HG02938 (cell line): ENCODE measurements at regions not wholly inside any gene's neighbourhood (a gene's known extent, or its start where the extent isn't known, plus 50 kb on each side); places are given as distances from the start of the nearest gene placed in this dataset.

Experiments used
- ATAC-seq: cut with Tn5 transposase; IDR thresholded peaks from one replicate; pipeline ENCODE4 v1.9.1; 2021; ENCODE audit warnings: mild to moderate bottlenecking, moderate library complexity; ENCODE audit not compliant: unreplicated experiment

DNA sequence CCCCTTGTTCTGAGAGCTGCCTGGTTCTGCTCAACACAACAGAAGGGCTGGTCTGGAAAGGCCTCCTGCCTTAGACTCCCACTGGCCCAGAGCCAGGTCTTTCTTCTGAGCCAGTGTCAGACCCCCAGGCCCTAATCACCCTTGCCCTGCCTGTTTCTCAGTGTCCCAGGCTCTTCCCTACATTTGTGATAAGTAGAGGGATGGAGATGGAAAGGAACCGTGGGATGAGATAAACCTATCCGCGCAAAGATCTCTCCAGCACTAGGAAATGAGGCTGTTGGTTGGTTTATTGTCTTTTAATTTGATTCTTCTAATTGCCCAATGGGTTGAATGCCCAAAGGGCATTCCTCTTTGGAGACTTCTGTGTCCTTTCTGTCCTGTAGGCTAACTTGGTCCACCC is 470.0 kb downstream of the TSHZ3 start:
- no peak for ATAC-seq

- ATAC-seq = no peak
These were observed 470.7 kb downstream of the TSHZ3 start for GRCh38 chr19:30878495-30878894.

DNA sequence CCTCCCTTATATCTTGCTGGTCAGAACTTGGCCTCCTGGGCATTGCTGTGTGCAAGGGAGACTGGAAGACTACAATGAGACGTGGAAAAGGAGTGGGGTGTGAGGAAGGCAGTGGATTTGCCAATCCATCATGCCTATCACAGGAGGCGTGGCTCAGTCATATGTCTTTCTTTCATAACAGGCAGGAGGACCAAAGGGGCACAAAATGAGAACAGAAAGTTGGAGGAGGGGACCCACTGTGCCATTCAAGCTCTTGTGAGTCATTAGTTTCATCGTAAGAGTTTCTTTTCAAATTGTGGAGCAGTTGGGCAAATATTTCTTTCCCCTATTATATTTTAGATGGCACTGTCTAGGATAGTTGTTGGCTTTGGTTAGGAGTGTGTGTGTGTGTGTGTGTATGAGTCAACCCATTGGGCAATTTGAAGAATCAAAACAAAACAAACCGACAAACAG is 471.5 kb downstream of the TSHZ3 start:
- ATAC-seq = no peak

DNA sequence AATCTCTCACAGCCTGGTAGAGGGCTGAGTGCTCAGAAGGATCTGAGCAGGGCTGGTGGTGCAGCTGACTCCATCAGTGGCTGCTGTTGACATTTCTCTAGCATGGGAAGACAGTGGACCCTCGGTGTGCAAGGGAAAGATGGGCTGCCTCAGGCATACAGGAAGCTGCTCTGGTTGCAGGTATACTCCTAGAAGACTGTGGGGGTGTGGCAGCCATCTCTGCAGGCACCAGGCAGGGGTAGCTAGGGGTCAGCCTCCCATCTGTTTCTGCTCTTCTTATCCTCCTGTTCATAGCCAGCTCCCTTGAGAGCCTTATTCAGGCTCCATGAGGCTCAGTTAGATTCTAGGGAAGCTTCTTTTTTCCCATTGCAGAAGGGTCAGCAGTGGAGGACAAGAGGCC is 475.5 kb downstream of the TSHZ3 start:
- no peak for ATAC-seq

- ATAC-seq = no peak
These were observed 476.2 kb downstream of the TSHZ3 start for GRCh38 chr19:30873003-30873402.

GRCh38 chr19:30871979-30872378 is 477.3 kb downstream of the TSHZ3 start:
- no peak for ATAC-seq

DNA sequence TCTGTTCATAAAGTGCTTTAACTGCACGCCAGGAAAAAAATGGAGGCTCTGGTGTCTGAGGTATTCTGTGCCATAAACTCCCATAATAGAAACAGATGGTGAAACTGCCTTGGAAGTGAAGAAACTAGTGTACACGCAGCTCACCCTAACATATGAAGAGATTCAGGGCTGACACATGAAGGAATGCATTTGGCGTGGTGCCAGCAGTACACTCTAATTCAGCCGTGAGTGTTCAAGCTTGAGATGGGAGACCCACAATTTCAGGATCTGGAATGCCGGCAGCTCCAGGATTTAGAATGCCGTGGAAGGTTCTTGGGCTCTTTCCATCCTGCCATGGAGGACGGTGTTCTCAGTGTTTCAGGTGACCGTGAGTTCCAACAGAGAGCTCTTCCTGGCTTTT is 478.4 kb downstream of the TSHZ3 start:
- ATAC-seq = no peak

DNA sequence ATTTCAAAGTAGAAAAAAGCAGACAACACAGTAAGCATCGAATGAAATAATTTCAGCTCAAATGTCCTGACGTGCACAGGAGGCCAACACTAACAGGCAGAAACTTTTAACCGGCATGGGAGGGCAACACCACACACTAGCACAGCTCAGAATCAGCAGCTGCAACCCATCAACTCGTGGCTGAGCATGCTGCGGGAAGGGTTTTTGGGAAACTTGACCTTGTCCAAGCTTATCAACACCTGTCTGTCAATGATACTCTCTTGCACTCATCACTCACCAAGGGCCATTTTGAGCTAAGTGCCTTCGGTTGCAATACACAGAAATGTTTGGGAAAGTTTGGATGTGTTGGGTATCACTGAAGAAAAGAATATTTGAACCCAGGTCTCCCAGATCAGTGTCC is 483.7 kb downstream of the TSHZ3 start:
- no peak for ATAC-seq

DNA sequence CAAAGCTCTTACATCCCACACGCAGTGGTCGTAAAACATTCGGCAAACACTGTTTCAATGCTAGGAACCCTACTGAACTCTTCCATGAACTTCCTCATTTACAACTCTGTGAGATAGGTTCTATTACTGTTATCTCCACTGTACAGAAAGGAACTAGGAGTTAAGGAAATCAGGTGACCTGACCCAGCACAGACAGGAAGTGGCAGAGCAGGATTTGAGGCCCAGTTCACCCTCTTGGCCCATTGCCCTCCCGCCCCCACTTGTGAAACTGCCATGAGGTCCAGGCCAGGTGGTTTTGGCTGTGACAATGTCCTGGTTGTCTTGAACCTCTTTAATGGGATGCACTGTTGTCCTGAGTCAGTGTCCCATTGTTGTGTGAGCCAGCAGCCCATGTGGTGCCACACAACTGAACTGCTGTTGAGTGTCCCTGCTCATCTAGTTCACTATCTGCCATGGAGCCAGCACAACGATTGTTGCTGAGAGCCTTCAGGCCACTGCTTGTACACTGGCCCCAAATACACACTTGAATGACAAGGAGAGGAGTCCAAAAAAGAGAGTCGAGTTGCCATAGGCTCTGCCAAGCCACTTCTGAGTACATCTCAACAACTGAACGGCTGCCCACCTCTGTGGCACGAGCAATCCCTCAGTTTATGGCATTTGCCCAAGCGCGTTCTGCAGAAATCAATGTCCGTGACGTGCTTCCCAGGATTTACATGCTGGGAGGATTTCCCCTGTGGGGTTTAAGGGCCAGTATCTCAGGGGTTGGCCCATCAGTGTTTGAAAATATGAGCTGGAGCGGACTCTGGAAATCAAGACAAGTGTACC is 484.6 kb downstream of the TSHZ3 start:
- ATAC-seq = no peak

DNA sequence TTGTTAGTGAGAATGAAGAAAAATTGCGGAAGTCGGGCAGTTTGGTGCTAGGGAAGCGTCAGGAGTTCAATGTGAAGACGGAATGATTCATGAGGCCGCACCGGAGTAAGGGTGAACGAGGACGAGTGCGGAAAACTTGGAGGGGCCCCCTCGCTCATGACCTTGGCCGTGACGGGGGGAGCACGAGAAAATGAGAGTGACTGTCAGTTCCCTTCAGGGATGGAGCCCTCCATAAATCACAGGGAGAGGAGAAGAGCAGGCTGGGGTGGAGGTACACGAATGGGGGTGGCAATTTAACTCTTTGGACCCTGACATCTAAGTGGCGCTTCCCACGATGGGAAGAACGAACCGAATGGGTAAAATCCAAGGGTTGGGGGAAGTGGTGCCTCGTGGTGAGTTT is 486.4 kb downstream of the TSHZ3 start:
- no peak for ATAC-seq

- no peak for ATAC-seq
These were observed 487.3 kb downstream of the TSHZ3 start for GRCh38 chr19:30861919-30862318.

DNA sequence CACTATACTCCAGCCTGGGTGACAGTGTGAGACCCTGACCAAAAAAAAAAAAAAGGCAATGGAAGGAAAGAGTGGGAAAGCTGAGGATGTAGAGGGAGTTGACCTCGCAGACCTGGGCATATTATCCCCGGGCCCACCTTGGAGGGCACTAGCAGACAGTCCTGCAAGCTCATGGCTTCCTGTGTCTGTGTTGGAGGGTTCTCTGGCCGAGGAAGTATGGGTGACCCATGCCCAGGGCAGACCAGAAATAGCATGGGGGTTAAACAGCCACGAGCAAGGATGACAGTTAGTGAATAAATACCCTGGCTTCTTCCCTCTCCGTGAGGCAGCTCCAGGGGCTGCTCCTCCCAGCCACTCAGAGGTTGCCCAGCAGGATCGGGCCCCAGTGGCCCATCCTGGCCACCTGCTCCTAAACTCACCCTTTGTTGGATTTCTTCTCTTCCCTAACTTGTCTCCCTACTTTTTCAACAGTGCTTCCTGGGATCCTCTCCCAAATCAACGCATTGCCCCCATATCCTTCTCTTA is 485.8 kb downstream of the ZNF536 start:
- ATAC-seq = no peak

DNA sequence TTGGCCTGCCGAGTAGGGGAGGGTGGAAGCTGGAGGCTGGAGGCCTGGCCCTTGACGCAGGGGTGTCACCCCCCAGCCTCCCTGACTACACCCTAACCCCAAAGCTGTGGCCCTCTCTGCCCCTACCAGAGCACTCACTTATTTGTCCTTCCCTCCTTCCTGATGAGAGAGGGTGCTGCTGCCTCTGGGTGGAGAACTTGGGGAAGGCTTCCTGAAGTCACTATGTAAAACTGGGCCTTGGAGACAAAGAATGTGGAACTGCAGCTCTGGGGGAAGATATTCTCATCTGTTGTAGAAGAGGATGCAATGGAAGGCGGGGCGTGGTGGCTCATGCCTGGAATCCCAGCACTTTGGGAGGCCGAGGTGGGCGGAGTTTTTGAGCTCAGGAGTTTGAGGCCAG is 485.2 kb downstream of the ZNF536 start:
- no peak for ATAC-seq

DNA sequence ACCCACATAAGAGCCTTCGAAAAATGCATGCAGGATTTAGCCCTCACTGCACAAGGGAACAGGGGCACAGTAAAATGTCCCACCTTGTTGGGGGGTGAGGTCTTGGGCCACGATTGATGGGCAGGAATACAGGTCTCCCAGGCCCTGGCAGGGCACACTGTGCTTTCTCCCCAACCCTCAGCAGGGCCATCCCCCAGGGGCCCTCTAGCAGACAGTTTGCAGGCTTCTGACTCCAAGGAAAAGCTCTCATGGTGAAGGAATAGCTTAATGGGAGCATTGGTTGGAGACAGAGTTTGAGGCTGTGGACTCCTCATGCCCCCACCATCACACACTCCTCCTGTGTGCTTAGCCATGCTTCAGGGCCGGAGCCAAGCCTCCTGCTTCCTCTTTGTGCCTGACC is 484.6 kb downstream of the ZNF536 start:
- ATAC-seq = no peak

DNA sequence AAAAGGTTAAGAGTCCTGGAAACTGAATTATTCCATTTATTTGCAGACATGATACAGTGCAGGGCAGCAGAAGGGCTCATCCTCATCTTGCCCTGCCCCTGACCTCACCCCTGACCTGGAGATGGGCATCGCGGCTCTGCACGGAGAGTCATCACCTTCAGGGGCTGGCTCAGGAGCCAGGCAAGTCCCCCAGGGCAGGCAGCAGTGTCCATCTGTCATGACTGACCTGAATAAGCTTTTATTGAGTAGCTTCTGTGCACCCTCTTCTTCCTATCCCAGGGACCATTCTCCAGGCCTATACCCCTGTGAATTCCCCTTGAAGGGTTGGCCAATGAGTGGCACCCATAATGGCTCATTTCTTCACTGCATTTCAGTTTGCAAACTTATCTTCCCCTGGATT is 484.2 kb downstream of the ZNF536 start:
- ATAC-seq = no peak

DNA sequence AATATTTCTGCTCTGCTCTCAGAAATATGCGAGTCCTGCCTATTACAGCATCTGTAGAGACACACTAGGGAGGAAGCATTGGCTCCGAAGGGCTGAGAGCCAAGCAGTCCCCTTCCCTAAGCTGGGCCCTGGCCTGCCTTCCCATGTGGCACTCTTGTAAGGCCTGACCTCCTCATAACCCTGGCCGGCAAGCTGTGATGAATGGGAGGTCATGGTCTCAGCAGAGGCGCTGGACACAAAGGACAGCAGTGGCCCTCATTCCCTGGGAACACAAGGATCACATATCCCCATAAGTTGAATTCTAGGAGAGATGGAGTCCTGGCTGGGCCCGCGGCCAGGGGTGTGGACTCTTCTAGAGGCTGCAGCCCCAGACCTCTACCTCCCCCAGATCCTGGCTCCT is 483.3 kb downstream of the ZNF536 start:
- no peak for ATAC-seq

DNA sequence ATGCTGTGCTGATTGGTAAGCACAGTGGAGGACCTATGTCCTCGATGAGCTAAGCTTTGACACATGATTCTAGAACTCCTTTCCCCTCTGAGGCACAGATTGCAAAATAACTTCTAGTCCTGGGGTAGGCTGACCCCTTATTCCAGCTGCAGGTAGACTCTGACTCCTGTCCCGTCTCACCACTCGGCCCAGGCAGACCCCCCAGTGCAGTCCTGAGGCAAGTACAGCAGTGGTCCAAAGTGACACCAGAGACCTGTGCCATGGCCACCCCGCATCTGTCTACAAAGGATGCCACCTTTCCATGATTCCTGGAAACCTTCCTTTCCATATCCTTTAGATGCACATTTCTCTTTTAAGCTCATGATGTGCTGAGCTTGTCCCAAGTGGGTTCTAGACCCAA is 482.5 kb downstream of the ZNF536 start:
- ATAC-seq = no peak

DNA sequence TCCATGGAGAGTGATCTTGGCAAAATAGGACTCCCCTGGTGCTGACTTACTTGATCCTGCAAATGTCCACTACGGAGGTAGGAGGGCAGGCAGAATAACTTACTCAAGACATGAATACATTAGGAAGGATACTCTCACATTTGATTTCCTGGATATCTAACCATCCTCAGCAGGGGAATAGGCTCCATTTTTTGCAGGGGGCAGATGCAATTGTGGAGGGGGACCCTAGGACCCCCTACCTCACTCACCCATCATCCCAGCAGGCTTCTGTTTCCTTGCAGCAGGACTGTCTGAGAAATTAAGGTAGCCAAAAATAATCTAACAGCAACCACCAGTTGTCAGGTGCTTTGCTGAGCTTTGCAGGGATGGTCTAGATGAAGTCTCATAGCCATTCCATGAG is 482.0 kb downstream of the ZNF536 start:
- no peak for ATAC-seq

GRCh38 chr19:30853036-30853435 is 480.9 kb downstream of the ZNF536 start:
- ATAC-seq = no peak

DNA sequence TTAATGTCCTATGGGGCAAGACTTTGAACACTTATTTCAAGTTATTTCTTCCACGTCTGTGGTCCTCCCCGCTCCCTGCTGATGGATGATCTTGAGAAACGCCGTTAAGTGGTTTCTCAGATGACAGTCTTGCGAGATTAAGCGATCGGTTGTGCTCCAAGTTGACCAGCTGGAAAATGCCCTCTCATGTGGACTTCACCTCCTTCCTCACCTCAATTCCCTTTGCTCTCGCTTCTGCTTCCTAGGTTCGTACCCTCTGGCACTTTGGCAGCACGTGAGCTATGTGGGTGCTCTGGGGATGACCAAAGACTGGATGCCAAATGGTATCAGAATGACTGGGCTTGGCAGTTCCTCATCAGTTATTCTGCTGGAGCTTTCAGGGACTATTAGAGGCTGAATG is 480.0 kb downstream of the ZNF536 start:
- no peak for ATAC-seq

- no peak for ATAC-seq
These were observed 479.5 kb downstream of the ZNF536 start for GRCh38 chr19:30851646-30852045.

- ATAC-seq = no peak
These were observed 476.6 kb downstream of the ZNF536 start for GRCh38 chr19:30848636-30849425.
